CD4-positive, alpha-beta T cell (primary cell): ENCODE measurements at regions not wholly inside any gene's neighbourhood (a gene's known extent, or its start where the extent isn't known, plus 50 kb on each side); places are given as distances from the start of the nearest gene placed in this dataset.

Experiments
- ATAC-seq: fragments of 200-7000 bp; cut with Tn5 transposase; one replicate; pipeline ENCODE4 v1.10.0; 2022; ENCODE audit warnings: mild to moderate bottlenecking; ENCODE audit not compliant: poor library complexity
- CTCF ChIA-PET: fragments of 350-600 bp; sonication (Branson Sonifier 250); formaldehyde crosslinking; loops from one replicate; lab custom pipeline; 2021; ENCODE audit warnings: antibody characterized with exemption, inconsistent platforms; lab: Charles Lee
- POLR2A ChIA-PET: fragments of 350-600 bp; sonication (Branson Sonifier 250); formaldehyde crosslinking; loops from one replicate; lab custom pipeline; 2021; ENCODE audit warnings: antibody characterized with exemption, inconsistent platforms; lab: Charles Lee
- DNase-seq, 14 experiments: peaks; one replicate each; pipeline ENCODE4 v3.0.0-alpha.2; 2013 to 2020; ENCODE audit warnings: mixed read lengths in 2 of 14
- H3K27ac ChIP-seq, 2 donors: one replicate each; pipeline versions ENCODE4 v1.5.1 to v1.7.0; 2013; ENCODE audit warnings: low read length in 2 of 2, low read depth in 1 of 2, mild to moderate bottlenecking in 1 of 2
- H3K27me3 ChIP-seq, 2 experiments: 1 replicate in 1 of 2; 2 replicates in 1 of 2; pipeline versions ENCODE4 v1.6.1 to v1.7.0; 2013; ENCODE audit warnings: low read length in 2 of 2, control low read depth in 1 of 2, mild to moderate bottlenecking in 1 of 2, moderate library complexity in 1 of 2; ENCODE audit not compliant: insufficient read depth in 2 of 2, control insufficient read depth in 1 of 2
- H3K36me3 ChIP-seq: one replicate; pipeline ENCODE4 v1.6.1; 2013; ENCODE audit warnings: low read length, control low read depth; ENCODE audit not compliant: insufficient read depth
- H3K4me1 ChIP-seq: one replicate; pipeline ENCODE4 v1.6.1; 2013; ENCODE audit warnings: low read length, control low read depth; ENCODE audit not compliant: insufficient read depth
- H3K4me3 ChIP-seq: one replicate; pipeline ENCODE4 v1.5.1; 2013; ENCODE audit warnings: mild to moderate bottlenecking, low read length, moderate library complexity
- H3K9me3 ChIP-seq, 2 experiments: 1 replicate in 1 of 2; 2 replicates in 1 of 2; pipeline versions ENCODE4 v1.6.1 to v1.7.0; 2013; ENCODE audit warnings: low read length in 2 of 2, mild to moderate bottlenecking in 2 of 2, control low read depth in 1 of 2, moderate library complexity in 1 of 2; ENCODE audit not compliant: control insufficient read depth in 1 of 2, insufficient read depth in 1 of 2
- H3K27ac Mint-ChIP-seq: one replicate; pipeline ENCODE4 v1.8.0; 2020; ENCODE audit warnings: mixed read lengths
- H3K27me3 Mint-ChIP-seq: one replicate; pipeline ENCODE4 v1.8.0; 2021; ENCODE audit warnings: mixed read lengths
- H3K36me3 Mint-ChIP-seq: one replicate; pipeline ENCODE4 v1.8.0; 2021; ENCODE audit warnings: low read depth, mixed read lengths
- H3K4me1 Mint-ChIP-seq: one replicate; pipeline ENCODE4 v1.8.0; 2021; ENCODE audit warnings: low read depth, mixed read lengths
- H3K4me3 Mint-ChIP-seq: one replicate; pipeline ENCODE4 v1.8.0; 2020; ENCODE audit warnings: mild to moderate bottlenecking, mixed read lengths
- H3K9me3 Mint-ChIP-seq: one replicate; pipeline ENCODE4 v1.8.0; 2020; ENCODE audit warnings: mixed read lengths
- CTCF ChIP-seq: fragments of 200-600 bp; IDR thresholded peaks from one replicate; pipeline ENCODE4 v1.8.0; 2022; ENCODE audit warnings: antibody characterized with exemption, mild to moderate bottlenecking
- intact Hi-C, 2 experiments: fragments of 100-400 bp; cut with DNase I in 1 of 2; cut with micrococcal nuclease in 1 of 2; formaldehyde crosslinking; loops; one replicate each; pipeline versions ENCODE4 v1.15.1 to v1.9.0; 2023 to 2025; cut with DNase I, micrococcal nuclease

GRCh38 chr2:199693861-199694260 lies 157.1 kb downstream of the FTCDNL1 start:
- Histone ChIP-seq H3K9me3 (no peaks in the 10 kb centered on the region), H3K36me3 (no peaks in the 10 kb centered on the region), H3K4me3 (no peak overlapping the region), H3K27ac (no peak overlapping the region), H3K4me1 (no peaks in the 10 kb centered on the region), H3K27me3 (peaks cover 0 to 5% of the 10 kb centered on the region in 2 experiments)
- Mint-ChIP-seq H3K4me1 (no peaks in the 10 kb centered on the region), H3K9me3 (no peaks in the 10 kb centered on the region), H3K27ac (no peak overlapping the region), H3K4me3 (no peak overlapping the region), H3K36me3 (no peaks in the 10 kb centered on the region), H3K27me3 (peaks cover 18% of the 10 kb centered on the region)
- POLR2A ChIA-PET, result no interaction called here
- TF ChIP-seq CTCF, result no peak
- intact Hi-C loops, result no loop called here
- DNase-seq (no peak), ATAC-seq (no peak)
- CTCF ChIA-PET, result no interaction called here

GRCh38 chr2:199692489-199692888 lies 158.5 kb downstream of the FTCDNL1 start:
- H3K4me1 Mint-ChIP-seq, result no peaks in the 10 kb centered on the region
- Histone ChIP-seq H3K4me1 (no peaks in the 10 kb centered on the region), H3K27me3 (peaks cover 0 to 5% of the 10 kb centered on the region in 2 experiments), H3K9me3 (no peaks in the 10 kb centered on the region), H3K27ac (no peak overlapping the region), H3K4me3 (no peak overlapping the region), H3K36me3 (no peaks in the 10 kb centered on the region)
- ChIA-PET POLR2A (no interaction called here), CTCF (no interaction called here)
- H3K27me3 Mint-ChIP-seq, result peaks cover 13% of the 10 kb centered on the region
- no peaks in the 10 kb centered on the region for H3K9me3 Mint-ChIP-seq
- no peak for ATAC-seq
- DNase-seq, result no peak
- no peak for TF ChIP-seq CTCF
- H3K4me3 Mint-ChIP-seq, result no peak overlapping the region
- no peaks in the 10 kb centered on the region for H3K36me3 Mint-ChIP-seq
- intact Hi-C loops, result no loop called here
- H3K27ac Mint-ChIP-seq, result no peak overlapping the region

GRCh38 chr2:199690225-199690624 lies 160.8 kb downstream of the FTCDNL1 start:
- Mint-ChIP-seq H3K9me3 (no peaks in the 10 kb centered on the region), H3K4me1 (peaks cover 8% of the 10 kb centered on the region), H3K4me3 (no peak overlapping the region), H3K27ac (no peak overlapping the region), H3K27me3 (peaks cover 3% of the 10 kb centered on the region), H3K36me3 (no peaks in the 10 kb centered on the region)
- intact Hi-C loops, result no loop called here
- no peak for TF ChIP-seq CTCF
- Histone ChIP-seq H3K27me3 (no peaks in the 10 kb centered on the region), H3K27ac (no peak overlapping the region), H3K4me1 (no peaks in the 10 kb centered on the region), H3K36me3 (no peaks in the 10 kb centered on the region), H3K9me3 (no peaks in the 10 kb centered on the region), H3K4me3 (no peak overlapping the region)
- ChIA-PET CTCF (no interaction called here), POLR2A (no interaction called here)
- DNase-seq, result no peak
- no peak for ATAC-seq
